Left lung (tissue), 4 donors: ENCODE measurements at regions not wholly inside any gene's neighbourhood (a gene's known extent, or its start where the extent isn't known, plus 50 kb on each side); places are given as distances from the start of the nearest gene placed in this dataset.

ENCODE experiments used
- ATAC-seq: fragments of 200-7000 bp; cut with Tn5 transposase; one replicate; pipeline ENCODE4 v1.9.1; 2020; ENCODE audit warnings: moderate library complexity
- DNase-seq, 4 donors: peaks; one replicate each; pipeline ENCODE4 v3.0.0-alpha.2; 2013 to 2020
- H3K27ac ChIP-seq, 2 donors: fragments of 200-600 bp; sonication (generic) in 1 of 2; one replicate each; pipeline versions ENCODE4 v1.5.0 to v1.8.0; 2020 to 2021
- H3K27me3 ChIP-seq, 2 donors: fragments of 200-600 bp; sonication (generic) in 1 of 2; one replicate each; pipeline versions ENCODE4 v1.5.0 to v1.8.0; 2020 to 2021
- H3K36me3 ChIP-seq, 2 donors: fragments of 200-600 bp; sonication (generic) in 1 of 2; one replicate each; pipeline versions ENCODE4 v1.5.0 to v1.8.0; 2020 to 2021
- H3K4me1 ChIP-seq, 2 donors: fragments of 200-600 bp; one replicate each; pipeline ENCODE4 v1.8.0; 2021
- H3K4me3 ChIP-seq, 2 donors: fragments of 200-600 bp; sonication (generic) in 1 of 2; one replicate each; pipeline versions ENCODE4 v1.5.0 to v1.8.0; 2020 to 2021; ENCODE audit warnings: mild to moderate bottlenecking in 1 of 2
- H3K9me3 ChIP-seq, 2 donors: fragments of 200-600 bp; sonication (generic) in 1 of 2; one replicate each; pipeline versions ENCODE4 v1.5.0 to v1.8.0; 2020 to 2021
- intact Hi-C, 2 donors: fragments of 100-400 bp; cut with DNase I; formaldehyde crosslinking; loops; one replicate each; pipeline versions ENCODE4 v1.11.2 to v1.14.2; 2022
- TF ChIP-seq, protein P1 (sequence below), 2 donors: fragments of 200-600 bp; sonication (generic) in 1 of 2; IDR thresholded peaks; one replicate each; pipeline versions ENCODE4 v1.5.0 to v1.8.0; 2021; ENCODE audit warnings: antibody characterized with exemption in 2 of 2
- donor health status: DM: no; HTN: yes; CAD: no.
- donor health status: DM: no; HTN: no; CAD: no.

GRCh38 chr9:105148328-105149006 is 96.0 kb upstream of the SLC44A1 start:
- ATAC-seq (no peak), DNase-seq (no peak)
- peaks cover 0 to 7% of the 10 kb centered on the region in 2 donors for H3K4me1 ChIP-seq
- no peaks in the 10 kb centered on the region for H3K27me3 ChIP-seq
- H3K4me3 ChIP-seq, result no peak overlapping the region
- H3K27ac ChIP-seq, result no peak overlapping the region
- H3K9me3 ChIP-seq, result no peaks in the 10 kb centered on the region
- H3K36me3 ChIP-seq, result no peaks in the 10 kb centered on the region
- intact Hi-C loops, result no loop called here
- TF ChIP-seq, protein P1, sequence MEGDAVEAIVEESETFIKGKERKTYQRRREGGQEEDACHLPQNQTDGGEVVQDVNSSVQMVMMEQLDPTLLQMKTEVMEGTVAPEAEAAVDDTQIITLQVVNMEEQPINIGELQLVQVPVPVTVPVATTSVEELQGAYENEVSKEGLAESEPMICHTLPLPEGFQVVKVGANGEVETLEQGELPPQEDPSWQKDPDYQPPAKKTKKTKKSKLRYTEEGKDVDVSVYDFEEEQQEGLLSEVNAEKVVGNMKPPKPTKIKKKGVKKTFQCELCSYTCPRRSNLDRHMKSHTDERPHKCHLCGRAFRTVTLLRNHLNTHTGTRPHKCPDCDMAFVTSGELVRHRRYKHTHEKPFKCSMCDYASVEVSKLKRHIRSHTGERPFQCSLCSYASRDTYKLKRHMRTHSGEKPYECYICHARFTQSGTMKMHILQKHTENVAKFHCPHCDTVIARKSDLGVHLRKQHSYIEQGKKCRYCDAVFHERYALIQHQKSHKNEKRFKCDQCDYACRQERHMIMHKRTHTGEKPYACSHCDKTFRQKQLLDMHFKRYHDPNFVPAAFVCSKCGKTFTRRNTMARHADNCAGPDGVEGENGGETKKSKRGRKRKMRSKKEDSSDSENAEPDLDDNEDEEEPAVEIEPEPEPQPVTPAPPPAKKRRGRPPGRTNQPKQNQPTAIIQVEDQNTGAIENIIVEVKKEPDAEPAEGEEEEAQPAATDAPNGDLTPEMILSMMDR (IDR thresholded peaks at IDR 0.05), result no peak

- DNase-seq, result no peak
Measured at GRCh38 chr9:105150991-105151685, 93.3 kb upstream of the SLC44A1 start.

DNA sequence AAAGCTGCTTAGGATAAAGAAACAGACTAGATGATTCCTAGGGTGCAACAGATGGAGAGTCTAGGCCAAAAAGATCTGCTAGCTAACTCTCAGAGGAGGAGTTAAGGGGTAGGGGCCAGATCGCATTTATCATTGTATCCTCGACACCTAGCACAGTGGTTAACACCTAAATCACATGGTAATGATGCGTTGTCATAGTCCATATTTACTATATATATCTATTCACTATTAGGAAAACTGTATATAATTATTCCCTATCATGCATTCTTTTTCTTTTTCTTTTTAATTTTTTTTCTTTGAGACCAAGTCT is 92.8 kb upstream of the SLC44A1 start:
- TF ChIP-seq, protein P1 (IDR thresholded peaks at IDR 0.05), result no peak
- no peaks in the 10 kb centered on the region for H3K9me3 ChIP-seq
- peaks cover 0 to 26% of the 10 kb centered on the region in 2 donors for H3K4me1 ChIP-seq
- H3K36me3 ChIP-seq, result no peaks in the 10 kb centered on the region
- ATAC-seq (no peak), DNase-seq (no peak)
- intact Hi-C loops, result no loop called here
- no peaks in the 10 kb centered on the region for H3K27me3 ChIP-seq
- H3K27ac ChIP-seq, result no peak overlapping the region
- H3K4me3 ChIP-seq, result no peak overlapping the region

More at GRCh38 chr9:105150991-105151685, 93.3 kb upstream of the SLC44A1 start:
- intact Hi-C loops, result no loop called here
- Histone ChIP-seq H3K27ac (no peak overlapping the region), H3K9me3 (no peaks in the 10 kb centered on the region), H3K4me3 (no peak overlapping the region), H3K36me3 (no peaks in the 10 kb centered on the region), H3K4me1 (peaks cover 0 to 22% of the 10 kb centered on the region in 2 donors), H3K27me3 (no peaks in the 10 kb centered on the region)
- ATAC-seq, result peak; percentile 81
- TF ChIP-seq, protein P1 (IDR thresholded peaks at IDR 0.05), result no peak

- ATAC-seq (peak; percentile 13), DNase-seq (no peak)
- Histone ChIP-seq H3K27ac (peak overlapping the region in 1 of 2 donors; percentile 59), H3K36me3 (no peaks in the 10 kb centered on the region), H3K9me3 (no peaks in the 10 kb centered on the region), H3K4me3 (no peak overlapping the region), H3K4me1 (peaks cover 0 to 32% of the 10 kb centered on the region in 2 donors), H3K27me3 (no peaks in the 10 kb centered on the region)
- TF ChIP-seq, protein P1 (IDR thresholded peaks at IDR 0.05), result no peak
- intact Hi-C loops, result loop anchor here in 1 of 2 donors (5.0 kb wide), 1 partner anchor 292 kb away; no protein-coding TSS in a partner anchor
Measured at GRCh38 chr9:105154723-105155191, 89.7 kb upstream of the SLC44A1 start.

GRCh38 chr9:105157171-105157583 is 87.3 kb upstream of the SLC44A1 start:
- Histone ChIP-seq H3K36me3 (no peaks in the 10 kb centered on the region), H3K4me1 (peaks cover 0 to 28% of the 10 kb centered on the region in 2 donors), H3K9me3 (no peaks in the 10 kb centered on the region), H3K27me3 (no peaks in the 10 kb centered on the region), H3K4me3 (no peak overlapping the region), H3K27ac (peak overlapping the region in 1 of 2 donors; percentile 23)
- ATAC-seq, result peak; percentile 94
- TF ChIP-seq, protein P1 (IDR thresholded peaks at IDR 0.05), result peak in 1 of 2 donors; percentile 51
- intact Hi-C loops, result loop anchor here in 1 of 2 donors (5.0 kb wide), 1 partner anchor 295 kb away; no protein-coding TSS in a partner anchor
- DNase-seq, result peak in 3 of 4 donors; percentile 60 to 76 (median 75)
